OCI-LY7 (cell line): ENCODE measurements at regions not wholly inside any gene's neighbourhood (a gene's known extent, or its start where the extent isn't known, plus 50 kb on each side); places are given as distances from the start of the nearest gene placed in this dataset.

Source experiments
- BruUV-seq: library from RNA; stranded (reverse); fragments of 400-500 nt; replicated peaks from 2 replicates; lab custom pipeline; 2021; lab: Mats Ljungman, UMichigan
- CTCF ChIA-PET: fragments of 300-600 bp; sonication (Branson Sonifier 250); formaldehyde crosslinking; loops from one replicate; lab custom pipeline; 2022; ENCODE audit warnings: antibody characterized with exemption; ENCODE audit not compliant: unreplicated experiment; lab: Charles Lee
- POLR2A ChIA-PET: fragments of 300-600 bp; sonication (Branson Sonifier 250); formaldehyde crosslinking; loops from one replicate; lab custom pipeline; 2022; ENCODE audit warnings: antibody characterized with exemption; lab: Charles Lee
- DNase-seq: peaks from one replicate; pipeline ENCODE4 v3.0.0-alpha.2; 2015; ENCODE audit warnings: low spot score
- H2AFZ ChIP-seq: fragments of 200-600 bp; sonication (generic), shearing (Covaris generic); 2 replicates; pipeline ENCODE4 v1.6.1; 2014; ENCODE audit warnings: mild to moderate bottlenecking, antibody characterized with exemption, low read length, moderate library complexity
- H3K27ac ChIP-seq: fragments of 200-600 bp; sonication (generic); 2 replicates; pipeline ENCODE4 v1.5.1; 2014; ENCODE audit warnings: mixed run types, low read depth, mild to moderate bottlenecking, moderate library complexity, low read length, inconsistent platforms; ENCODE audit not compliant: poor library complexity, severe bottlenecking
- H3K36me3 ChIP-seq: fragments of 200-600 bp; sonication (generic); 2 replicates; pipeline ENCODE4 v1.6.1; 2014; ENCODE audit warnings: mild to moderate bottlenecking, antibody characterized with exemption, low read length, moderate library complexity, mixed read lengths; ENCODE audit not compliant: insufficient read depth
- H3K4me1 ChIP-seq: fragments of 200-600 bp; sonication (generic); 2 replicates; pipeline ENCODE4 v1.5.1; 2014; ENCODE audit warnings: mild to moderate bottlenecking, low read length; ENCODE audit not compliant: insufficient read depth, poor library complexity, severe bottlenecking
- H3K4me2 ChIP-seq: fragments of 200-600 bp; sonication (generic); 2 replicates; pipeline ENCODE4 v1.6.1; 2014; ENCODE audit warnings: mild to moderate bottlenecking, low read length
- H3K4me3 ChIP-seq: fragments of 200-600 bp; sonication (generic); 2 replicates; pipeline ENCODE4 v1.5.1; 2014; ENCODE audit warnings: mild to moderate bottlenecking, low read depth, low read length; ENCODE audit not compliant: poor library complexity, severe bottlenecking
- H3K79me2 ChIP-seq: fragments of 200-600 bp; sonication (generic); 2 replicates; pipeline ENCODE4 v1.6.1; 2016; ENCODE audit warnings: low read depth, mild to moderate bottlenecking, low read length, moderate library complexity, mixed read lengths; ENCODE audit not compliant: insufficient read depth
- H3K9me2 ChIP-seq: fragments of 200-600 bp; sonication (generic); 2 replicates; pipeline ENCODE4 v1.6.1; 2016; ENCODE audit warnings: mild to moderate bottlenecking, low read length, mixed read lengths; ENCODE audit not compliant: insufficient read depth
- H3K9me3 ChIP-seq: fragments of 200-600 bp; sonication (generic); 2 replicates; pipeline ENCODE4 v1.6.1; 2014; ENCODE audit warnings: mild to moderate bottlenecking, mixed run types, low read length, mixed read lengths
- H4K20me1 ChIP-seq: fragments of 200-600 bp; sonication (generic); 2 replicates; pipeline ENCODE4 v1.6.1; 2014; ENCODE audit warnings: mild to moderate bottlenecking, antibody characterized with exemption, low read length, moderate library complexity, mixed read lengths; ENCODE audit not compliant: insufficient read depth
- EZH2phosphoT487 ChIP-seq: fragments of 200-600 bp; sonication (generic); IDR thresholded peaks from 2 replicates; pipeline ENCODE4 v1.6.1; 2018; ENCODE audit warnings: low read depth, borderline replicate concordance, mild to moderate bottlenecking, mixed run types, antibody characterized with exemption, low read length, moderate library complexity, mixed read lengths
- intact Hi-C: fragments of 100-400 bp; cut with micrococcal nuclease; formaldehyde crosslinking; loops from one replicate; pipeline ENCODE4 v1.10.0; 2022; ENCODE audit not compliant: unreplicated experiment
- TF ChIP-seq, protein P1 (sequence below): fragments of 200-600 bp; sonication (generic); conservative IDR thresholded peaks from 2 replicates; pipeline ENCODE4 v1.5.1; 2014; ENCODE audit warnings: mild to moderate bottlenecking, antibody characterized with exemption, low read length, moderate library complexity, mixed read lengths

DNA sequence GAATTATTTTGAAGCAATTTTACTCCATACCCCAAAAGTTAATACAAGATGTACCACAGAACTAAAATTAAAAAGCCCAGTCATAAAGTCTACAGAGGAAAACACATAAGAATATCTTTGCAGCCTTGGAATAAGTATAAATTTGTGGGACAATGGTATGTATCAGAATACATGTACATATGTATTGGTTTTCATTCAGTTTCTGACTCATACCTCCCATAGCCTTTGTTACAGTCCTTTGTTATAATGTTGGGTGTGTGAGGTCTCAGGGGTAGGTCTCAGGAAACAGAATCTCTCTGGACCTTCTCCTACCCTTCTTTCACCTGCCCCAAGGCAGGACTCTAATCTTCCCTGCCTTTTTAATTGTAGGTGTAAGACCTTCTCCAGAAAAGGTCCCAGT, 1370.7 kb upstream of the CDH2 start:
- Histone ChIP-seq H2AFZ (no peak overlapping the region), H3K79me2 (no peaks in the 10 kb centered on the region), H3K27ac (no peak overlapping the region), H4K20me1 (no peaks in the 10 kb centered on the region), H3K4me1 (no peaks in the 10 kb centered on the region), H3K9me2 (no peaks in the 10 kb centered on the region), H3K4me2 (no peak overlapping the region), H3K9me3 (no peaks in the 10 kb centered on the region), H3K36me3 (no peaks in the 10 kb centered on the region), H3K4me3 (no peak overlapping the region)
- BruUV-seq: no TSS peak
- intact Hi-C loops: no loop called here
- DNase-seq: no peak
- ChIA-PET CTCF (no interaction called here), POLR2A (no interaction called here)
- TF ChIP-seq, protein P1, sequence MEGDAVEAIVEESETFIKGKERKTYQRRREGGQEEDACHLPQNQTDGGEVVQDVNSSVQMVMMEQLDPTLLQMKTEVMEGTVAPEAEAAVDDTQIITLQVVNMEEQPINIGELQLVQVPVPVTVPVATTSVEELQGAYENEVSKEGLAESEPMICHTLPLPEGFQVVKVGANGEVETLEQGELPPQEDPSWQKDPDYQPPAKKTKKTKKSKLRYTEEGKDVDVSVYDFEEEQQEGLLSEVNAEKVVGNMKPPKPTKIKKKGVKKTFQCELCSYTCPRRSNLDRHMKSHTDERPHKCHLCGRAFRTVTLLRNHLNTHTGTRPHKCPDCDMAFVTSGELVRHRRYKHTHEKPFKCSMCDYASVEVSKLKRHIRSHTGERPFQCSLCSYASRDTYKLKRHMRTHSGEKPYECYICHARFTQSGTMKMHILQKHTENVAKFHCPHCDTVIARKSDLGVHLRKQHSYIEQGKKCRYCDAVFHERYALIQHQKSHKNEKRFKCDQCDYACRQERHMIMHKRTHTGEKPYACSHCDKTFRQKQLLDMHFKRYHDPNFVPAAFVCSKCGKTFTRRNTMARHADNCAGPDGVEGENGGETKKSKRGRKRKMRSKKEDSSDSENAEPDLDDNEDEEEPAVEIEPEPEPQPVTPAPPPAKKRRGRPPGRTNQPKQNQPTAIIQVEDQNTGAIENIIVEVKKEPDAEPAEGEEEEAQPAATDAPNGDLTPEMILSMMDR: no peak

DNA sequence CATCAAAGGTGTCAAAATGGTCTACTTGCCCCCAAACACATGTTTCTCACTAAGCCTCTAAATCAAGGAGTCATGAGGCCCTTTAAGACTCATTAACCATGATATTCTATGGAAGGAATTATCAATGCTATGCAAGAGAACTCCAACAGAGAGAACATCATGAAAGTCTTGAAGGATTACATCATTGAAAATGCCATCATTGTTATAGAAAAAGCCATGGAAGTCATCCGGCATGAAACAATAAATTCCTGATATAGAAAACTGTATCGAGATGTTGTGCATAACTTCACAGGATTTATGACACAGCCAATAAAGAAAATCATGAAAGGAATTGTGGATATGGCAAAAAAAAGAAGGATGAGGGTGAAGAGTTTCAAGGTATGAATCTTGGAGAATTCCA, 1363.6 kb upstream of the CDH2 start:
- no peak for TF ChIP-seq EZH2phosphoT487
- TF ChIP-seq, protein P1: no peak
- Histone ChIP-seq H3K9me2 (no peaks in the 10 kb centered on the region), H3K36me3 (no peaks in the 10 kb centered on the region), H3K4me2 (no peak overlapping the region), H3K9me3 (no peaks in the 10 kb centered on the region), H4K20me1 (no peaks in the 10 kb centered on the region), H3K4me1 (no peaks in the 10 kb centered on the region), H3K79me2 (no peaks in the 10 kb centered on the region), H2AFZ (no peak overlapping the region), H3K4me3 (no peak overlapping the region), H3K27ac (no peak overlapping the region)
- no peak for DNase-seq
- intact Hi-C loops: no loop called here
- CTCF ChIA-PET: no interaction called here
- no TSS peak for BruUV-seq
- POLR2A ChIA-PET: no interaction called here

DNA sequence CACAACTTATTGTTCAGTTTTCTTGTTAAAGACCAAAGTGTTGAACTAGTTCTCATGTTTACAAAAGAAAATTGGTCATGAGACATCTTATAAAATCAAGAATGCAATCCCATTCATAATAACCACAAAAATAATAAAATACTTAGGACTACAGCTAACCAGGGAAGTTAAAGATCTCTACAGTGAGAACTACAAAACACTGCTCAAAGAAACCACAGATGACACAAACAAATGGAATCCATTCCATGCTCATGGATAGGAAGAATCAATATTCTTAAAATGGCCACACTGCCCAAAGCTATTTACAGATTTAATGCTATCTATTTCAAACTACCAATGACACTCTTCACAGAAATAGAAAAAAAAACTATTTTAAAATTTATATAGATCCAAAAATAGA, 1354.8 kb upstream of the CDH2 start:
- ChIA-PET CTCF (no interaction called here), POLR2A (no interaction called here)
- intact Hi-C loops: no loop called here
- BruUV-seq: no TSS peak
- Histone ChIP-seq H2AFZ (no peak overlapping the region), H4K20me1 (no peaks in the 10 kb centered on the region), H3K4me3 (no peak overlapping the region), H3K9me2 (no peaks in the 10 kb centered on the region), H3K4me2 (no peak overlapping the region), H3K27ac (no peak overlapping the region), H3K79me2 (no peaks in the 10 kb centered on the region), H3K36me3 (no peaks in the 10 kb centered on the region), H3K4me1 (no peaks in the 10 kb centered on the region), H3K9me3 (no peaks in the 10 kb centered on the region)
- no peak for DNase-seq
- TF ChIP-seq EZH2phosphoT487: no peak
- TF ChIP-seq, protein P1: no peak
